Fibroblast of lung (primary cell): ENCODE measurements at regions not wholly inside any gene's neighbourhood (a gene's known extent, or its start where the extent isn't known, plus 50 kb on each side); places are given as distances from the start of the nearest gene placed in this dataset.

Source experiments
- EZH2 ChIP-seq: IDR thresholded peaks from 2 replicates; pipeline ENCODE4 v1.5.1; 2012; ENCODE audit warnings: low read length, control low read depth, mild to moderate bottlenecking; ENCODE audit errors: missing control alignments
- TF ChIP-seq, protein P1 (sequence below), 2 donors: IDR thresholded peaks in 1 of 2; conservative IDR thresholded peaks in 1 of 2; 1 replicate in 1 of 2; 2 replicates in 1 of 2; pipeline ENCODE4 v1.5.1; 2011 to 2012; ENCODE audit warnings: low read length in 2 of 2, control low read depth in 1 of 2, inconsistent platforms in 1 of 2, low read depth in 1 of 2, mild to moderate bottlenecking in 1 of 2

GRCh38 chr9:79798450-79798849 lies 226.7 kb downstream of the TLE4 start:
- TF ChIP-seq, protein P1, sequence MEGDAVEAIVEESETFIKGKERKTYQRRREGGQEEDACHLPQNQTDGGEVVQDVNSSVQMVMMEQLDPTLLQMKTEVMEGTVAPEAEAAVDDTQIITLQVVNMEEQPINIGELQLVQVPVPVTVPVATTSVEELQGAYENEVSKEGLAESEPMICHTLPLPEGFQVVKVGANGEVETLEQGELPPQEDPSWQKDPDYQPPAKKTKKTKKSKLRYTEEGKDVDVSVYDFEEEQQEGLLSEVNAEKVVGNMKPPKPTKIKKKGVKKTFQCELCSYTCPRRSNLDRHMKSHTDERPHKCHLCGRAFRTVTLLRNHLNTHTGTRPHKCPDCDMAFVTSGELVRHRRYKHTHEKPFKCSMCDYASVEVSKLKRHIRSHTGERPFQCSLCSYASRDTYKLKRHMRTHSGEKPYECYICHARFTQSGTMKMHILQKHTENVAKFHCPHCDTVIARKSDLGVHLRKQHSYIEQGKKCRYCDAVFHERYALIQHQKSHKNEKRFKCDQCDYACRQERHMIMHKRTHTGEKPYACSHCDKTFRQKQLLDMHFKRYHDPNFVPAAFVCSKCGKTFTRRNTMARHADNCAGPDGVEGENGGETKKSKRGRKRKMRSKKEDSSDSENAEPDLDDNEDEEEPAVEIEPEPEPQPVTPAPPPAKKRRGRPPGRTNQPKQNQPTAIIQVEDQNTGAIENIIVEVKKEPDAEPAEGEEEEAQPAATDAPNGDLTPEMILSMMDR (conservative IDR thresholded peaks at IDR 0.05 in 1 of 2, IDR thresholded peaks at IDR 0.05 in 1 of 2; ENCODE audit: low read depth in 1 of 2, low read length in 2 of 2) = no peak
- TF ChIP-seq EZH2 = no peak
